ENCODE measurements at regions not wholly inside any gene's neighbourhood (a gene's known extent, or its start where the extent isn't known, plus 50 kb on each side); places are given as distances from the start of the nearest gene placed in this dataset.

DNA sequence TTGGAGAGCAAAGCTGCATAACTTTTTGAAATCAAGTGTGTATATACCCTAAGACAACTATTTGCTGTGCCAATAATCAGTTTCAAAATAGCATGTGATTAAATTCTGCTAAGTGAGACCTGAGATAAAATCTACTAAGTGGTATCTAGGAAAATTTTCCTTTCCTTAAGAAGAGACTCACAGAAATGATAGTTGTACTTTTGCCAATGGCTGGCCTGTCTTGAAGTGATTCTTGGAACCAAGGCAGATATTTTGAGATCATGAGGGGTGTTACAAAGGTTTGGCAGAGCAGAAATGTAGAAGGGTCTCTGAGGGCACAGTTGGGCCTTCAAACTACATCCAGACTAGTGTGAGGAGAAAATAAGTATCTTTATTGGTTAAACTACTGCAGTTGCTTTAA lies 902.6 kb upstream of the TENM4 start:
- FAIRE-seq (no peak), DNase-seq (no peak)
- Histone ChIP-seq H3K27me3 (ENCODE audit: control insufficient read depth, insufficient read depth, low read length) (no peaks in the 10 kb centered on the region), H3K36me3 (ENCODE audit: control insufficient read depth in 2 of 3, insufficient read depth in 3 of 3, low read length in 3 of 3) (no peaks in the 10 kb centered on the region), H3K9me3 (ENCODE audit: control insufficient read depth in 2 of 3, insufficient read depth in 1 of 3, low read length in 3 of 3) (no peaks in the 10 kb centered on the region), H3K27ac (ENCODE audit: low read depth in 2 of 2, low read length in 2 of 2) (no peak overlapping the region), H3K9ac (ENCODE audit: low read length in 3 of 3) (no peak overlapping the region), H3K4me1 (ENCODE audit: control insufficient read depth in 2 of 3, insufficient read depth in 2 of 3, low read depth in 1 of 3, low read length in 3 of 3) (no peaks in the 10 kb centered on the region), H3K4me3 (ENCODE audit: low read length in 3 of 3) (no peak overlapping the region)
- intact Hi-C loops (cut with DNase I), result no loop called here
- TF ChIP-seq, protein P1, sequence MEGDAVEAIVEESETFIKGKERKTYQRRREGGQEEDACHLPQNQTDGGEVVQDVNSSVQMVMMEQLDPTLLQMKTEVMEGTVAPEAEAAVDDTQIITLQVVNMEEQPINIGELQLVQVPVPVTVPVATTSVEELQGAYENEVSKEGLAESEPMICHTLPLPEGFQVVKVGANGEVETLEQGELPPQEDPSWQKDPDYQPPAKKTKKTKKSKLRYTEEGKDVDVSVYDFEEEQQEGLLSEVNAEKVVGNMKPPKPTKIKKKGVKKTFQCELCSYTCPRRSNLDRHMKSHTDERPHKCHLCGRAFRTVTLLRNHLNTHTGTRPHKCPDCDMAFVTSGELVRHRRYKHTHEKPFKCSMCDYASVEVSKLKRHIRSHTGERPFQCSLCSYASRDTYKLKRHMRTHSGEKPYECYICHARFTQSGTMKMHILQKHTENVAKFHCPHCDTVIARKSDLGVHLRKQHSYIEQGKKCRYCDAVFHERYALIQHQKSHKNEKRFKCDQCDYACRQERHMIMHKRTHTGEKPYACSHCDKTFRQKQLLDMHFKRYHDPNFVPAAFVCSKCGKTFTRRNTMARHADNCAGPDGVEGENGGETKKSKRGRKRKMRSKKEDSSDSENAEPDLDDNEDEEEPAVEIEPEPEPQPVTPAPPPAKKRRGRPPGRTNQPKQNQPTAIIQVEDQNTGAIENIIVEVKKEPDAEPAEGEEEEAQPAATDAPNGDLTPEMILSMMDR (IDR thresholded peaks at IDR 0.05; ENCODE audit: borderline replicate concordance, extremely low read depth, insufficient read depth), result no peak

DNA sequence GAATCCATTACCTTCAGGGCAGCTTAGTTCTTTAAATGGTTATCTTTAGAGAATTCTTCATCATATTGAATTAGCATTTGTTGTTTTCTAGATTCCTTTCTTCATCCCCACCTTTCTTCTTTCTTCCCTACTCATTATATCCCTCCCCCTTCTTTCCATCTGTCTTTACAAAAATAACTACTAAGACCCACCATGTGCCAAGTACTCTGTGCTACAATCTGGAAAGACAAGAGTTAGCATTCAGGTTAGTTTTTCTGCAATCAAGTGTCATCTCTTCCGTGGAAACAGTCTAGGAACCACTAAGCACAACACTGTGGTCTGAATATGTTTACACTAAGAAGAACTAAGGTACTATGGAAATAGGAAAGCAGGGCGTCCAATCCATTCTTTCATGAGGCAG lies 897.4 kb upstream of the TENM4 start:
- H3K27me3 ChIP-seq (ENCODE audit: control insufficient read depth, insufficient read depth, low read length), result no peaks in the 10 kb centered on the region
- intact Hi-C loops (cut with DNase I), result no loop called here
- no peaks in the 10 kb centered on the region for H3K4me1 ChIP-seq (ENCODE audit: control insufficient read depth in 2 of 3, insufficient read depth in 2 of 3, low read depth in 1 of 3, low read length in 3 of 3)
- no peaks in the 10 kb centered on the region for H3K9me3 ChIP-seq (ENCODE audit: control insufficient read depth in 2 of 3, insufficient read depth in 1 of 3, low read length in 3 of 3)
- H3K36me3 ChIP-seq (ENCODE audit: control insufficient read depth in 2 of 3, insufficient read depth in 3 of 3, low read length in 3 of 3), result no peaks in the 10 kb centered on the region
- H3K27ac ChIP-seq (ENCODE audit: low read depth in 2 of 2, low read length in 2 of 2), result no peak overlapping the region
- DNase-seq (no peak), FAIRE-seq (no peak)
- TF ChIP-seq, protein P1 (IDR thresholded peaks at IDR 0.05; ENCODE audit: borderline replicate concordance, extremely low read depth, insufficient read depth), result no peak
- no peak overlapping the region for H3K9ac ChIP-seq (ENCODE audit: low read length in 3 of 3)
- no peak overlapping the region for H3K4me3 ChIP-seq (ENCODE audit: low read length in 3 of 3)

GRCh38 chr11:80331694-80332093 lies 890.9 kb upstream of the TENM4 start:
- Histone ChIP-seq H3K27ac (ENCODE audit: low read depth in 2 of 2, low read length in 2 of 2) (no peak overlapping the region), H3K9ac (ENCODE audit: low read length in 3 of 3) (no peak overlapping the region), H3K9me3 (ENCODE audit: control insufficient read depth in 2 of 3, insufficient read depth in 1 of 3, low read length in 3 of 3) (no peaks in the 10 kb centered on the region), H3K36me3 (ENCODE audit: control insufficient read depth in 2 of 3, insufficient read depth in 3 of 3, low read length in 3 of 3) (no peaks in the 10 kb centered on the region), H3K4me3 (ENCODE audit: low read length in 3 of 3) (no peak overlapping the region), H3K4me1 (ENCODE audit: control insufficient read depth in 2 of 3, insufficient read depth in 2 of 3, low read depth in 1 of 3, low read length in 3 of 3) (no peaks in the 10 kb centered on the region), H3K27me3 (ENCODE audit: control insufficient read depth, insufficient read depth, low read length) (no peaks in the 10 kb centered on the region)
- TF ChIP-seq, protein P1 (IDR thresholded peaks at IDR 0.05; ENCODE audit: borderline replicate concordance, extremely low read depth, insufficient read depth), result no peak
- DNase-seq, result no peak
- intact Hi-C loops (cut with DNase I), result no loop called here
- no peak for FAIRE-seq

DNA sequence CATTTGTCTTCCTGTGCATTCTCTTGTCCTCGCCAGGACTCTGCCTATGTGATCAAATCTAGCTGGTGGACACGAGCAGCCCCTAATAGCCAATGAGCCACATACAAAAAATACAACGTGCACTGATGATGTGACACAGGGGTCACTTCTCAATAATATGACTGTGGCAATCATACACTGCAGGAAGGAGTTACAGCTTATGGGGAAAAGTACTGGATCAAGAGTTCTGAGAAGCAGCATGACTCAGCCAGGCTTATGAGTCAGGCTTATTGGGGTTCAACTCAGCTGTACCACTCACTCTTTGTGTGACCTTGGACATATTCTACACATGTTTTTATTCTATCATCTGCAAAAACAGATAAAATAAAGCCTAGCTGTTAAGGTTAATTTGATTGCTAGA lies 889.4 kb upstream of the TENM4 start:
- no peaks in the 10 kb centered on the region for H3K4me1 ChIP-seq (ENCODE audit: control insufficient read depth in 2 of 3, insufficient read depth in 2 of 3, low read depth in 1 of 3, low read length in 3 of 3)
- no peak overlapping the region for H3K4me3 ChIP-seq (ENCODE audit: low read length in 3 of 3)
- DNase-seq (no peak), FAIRE-seq (no peak)
- H3K9ac ChIP-seq (ENCODE audit: low read length in 3 of 3), result no peak overlapping the region
- no peaks in the 10 kb centered on the region for H3K36me3 ChIP-seq (ENCODE audit: control insufficient read depth in 2 of 3, insufficient read depth in 3 of 3, low read length in 3 of 3)
- intact Hi-C loops (cut with DNase I), result no loop called here
- no peaks in the 10 kb centered on the region for H3K27me3 ChIP-seq (ENCODE audit: control insufficient read depth, insufficient read depth, low read length)
- TF ChIP-seq, protein P1 (IDR thresholded peaks at IDR 0.05; ENCODE audit: borderline replicate concordance, extremely low read depth, insufficient read depth), result no peak
- no peaks in the 10 kb centered on the region for H3K9me3 ChIP-seq (ENCODE audit: control insufficient read depth in 2 of 3, insufficient read depth in 1 of 3, low read length in 3 of 3)
- no peak overlapping the region for H3K27ac ChIP-seq (ENCODE audit: low read depth in 2 of 2, low read length in 2 of 2)
